ENCODE measurements at regions not wholly inside any gene's neighbourhood (a gene's known extent, or its start where the extent isn't known, plus 50 kb on each side); places are given as distances from the start of the nearest gene placed in this dataset.
"Not testable (repeated sequence)": the region's sequence is repeated elsewhere in the genome, so short reads cannot be mapped to it uniquely, and the experiment has no call there.

GRCh38 chr14:55838529-55839052 lies 258.6 kb downstream of the KTN1 start:
- H3K4me3 ChIP-seq (ENCODE audit: low read depth, low read length) = no peak overlapping the region
- TF ChIP-seq CTCF (IDR thresholded peaks at IDR 0.05; ENCODE audit: low read depth, low read length) = no peak

GRCh38 chr14:55839301-55839947 lies 259.4 kb downstream of the KTN1 start:
- H3K4me3 ChIP-seq (ENCODE audit: low read depth, low read length) = not testable (repeated sequence)

DNA sequence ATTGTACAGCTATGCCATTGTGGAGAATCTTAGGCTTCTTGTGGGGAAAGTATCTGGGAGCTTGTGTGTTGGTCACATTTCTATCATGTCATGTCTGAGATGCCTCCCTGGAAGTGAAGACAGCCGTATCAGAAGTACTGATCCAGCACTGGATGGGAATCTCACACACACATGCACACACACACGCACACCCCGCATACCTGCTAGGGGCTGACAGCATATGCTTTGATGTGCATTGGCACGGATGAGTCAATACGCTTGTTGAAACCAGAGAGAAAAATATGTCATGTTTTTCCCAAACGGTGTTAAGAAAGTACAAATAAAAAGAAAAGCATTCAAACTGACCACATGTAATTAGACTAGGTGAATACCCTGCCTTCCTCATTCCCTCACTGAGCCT lies 260.8 kb downstream of the KTN1 start:
- H3K4me3 ChIP-seq (ENCODE audit: low read depth, low read length) = no peak overlapping the region
- no peak for TF ChIP-seq CTCF (IDR thresholded peaks at IDR 0.05; ENCODE audit: low read depth, low read length)

GRCh38 chr14:55841625-55842024 lies 261.6 kb downstream of the KTN1 start:
- no peak overlapping the region for H3K4me3 ChIP-seq (ENCODE audit: low read depth, low read length)
- TF ChIP-seq CTCF (IDR thresholded peaks at IDR 0.05; ENCODE audit: low read depth, low read length) = no peak

DNA sequence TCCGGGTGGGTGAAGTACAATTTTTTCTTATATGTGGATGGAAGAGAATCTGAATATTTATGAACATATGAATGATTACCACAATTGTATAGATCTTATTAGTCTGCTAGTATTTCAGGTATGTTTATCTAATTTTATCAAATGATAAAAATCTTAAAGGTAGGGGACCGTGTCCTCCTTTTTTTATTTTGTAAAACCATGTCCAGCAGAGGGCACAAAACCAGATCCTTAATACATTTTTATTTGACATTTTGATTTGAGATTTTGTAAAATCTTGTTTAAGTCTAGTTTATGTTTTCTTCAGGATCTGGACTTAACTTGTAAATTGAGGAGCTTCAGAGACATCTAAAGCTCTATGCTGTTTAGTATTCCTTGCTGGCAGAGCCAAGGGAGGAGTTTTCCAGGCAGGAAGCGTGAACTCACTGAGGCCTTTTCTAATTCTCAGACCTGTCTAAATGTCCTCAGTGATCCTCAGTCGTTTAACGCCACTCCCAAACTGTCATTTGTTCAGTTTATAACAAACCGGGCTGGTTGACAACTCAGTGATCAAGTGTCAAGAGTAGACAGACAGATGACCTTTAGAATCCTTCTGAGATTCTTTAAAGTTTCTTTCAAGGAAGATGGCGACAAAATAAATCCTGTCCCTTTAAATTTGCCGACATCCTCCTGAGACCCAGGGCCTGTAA lies 263.9 kb downstream of the KTN1 start:
- no peak overlapping the region for H3K4me3 ChIP-seq (ENCODE audit: low read depth, low read length)
- TF ChIP-seq CTCF (IDR thresholded peaks at IDR 0.05; ENCODE audit: low read depth, low read length) = no peak

GRCh38 chr14:55845963-55846825 lies 266.2 kb downstream of the KTN1 start:
- no peak for TF ChIP-seq CTCF (IDR thresholded peaks at IDR 0.05; ENCODE audit: low read depth, low read length)
- H3K4me3 ChIP-seq (ENCODE audit: low read depth, low read length) = no peak overlapping the region

DNA sequence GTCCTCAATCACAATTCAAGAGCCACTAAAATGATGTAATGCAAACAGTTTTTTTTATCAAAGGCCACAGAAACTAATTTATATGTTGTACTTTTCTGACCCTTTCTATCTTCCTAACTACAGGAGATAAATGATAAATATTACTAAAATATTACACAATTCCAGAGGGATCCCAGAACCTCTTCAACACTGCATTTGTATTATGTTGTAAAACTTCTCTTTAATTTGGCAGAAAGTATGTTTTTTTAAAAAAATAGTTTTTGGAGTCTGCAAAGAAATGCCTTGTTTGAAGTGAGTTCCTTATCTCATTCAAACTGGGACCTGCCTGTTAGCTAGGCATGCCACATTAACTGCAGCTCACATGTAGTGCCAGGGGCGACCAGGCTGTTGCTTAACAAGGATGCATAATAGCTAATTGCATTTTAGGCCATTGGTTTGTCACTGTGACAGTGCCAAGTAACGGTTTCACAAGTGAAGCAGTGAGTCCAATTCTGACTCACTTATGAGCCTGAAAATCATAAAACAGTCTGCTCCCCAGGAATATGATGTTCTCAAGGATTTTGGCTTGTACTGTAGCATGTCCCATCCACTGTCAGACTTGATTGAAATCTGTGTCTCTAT lies 266.9 kb downstream of the KTN1 start:
- H3K4me3 ChIP-seq (ENCODE audit: low read depth, low read length) = no peak overlapping the region
- no peak for TF ChIP-seq CTCF (IDR thresholded peaks at IDR 0.05; ENCODE audit: low read depth, low read length)
